Osteoblast (primary cell): ENCODE measurements at regions not wholly inside any gene's neighbourhood (a gene's known extent, or its start where the extent isn't known, plus 50 kb on each side); places are given as distances from the start of the nearest gene placed in this dataset.

Source experiments
- DNase-seq: peaks from one replicate; pipeline ENCODE4 v3.0.0; 2011; ENCODE audit warnings: low spot score, mixed read lengths; ENCODE audit not compliant: insufficient read length; ENCODE audit errors: missing footprints
- H2AFZ ChIP-seq: 2 replicates; pipeline ENCODE4 v1.6.0; 2011; ENCODE audit warnings: mild to moderate bottlenecking, low read length
- H3K27ac ChIP-seq: 2 replicates; pipeline ENCODE4 v1.5.1; 2011; ENCODE audit warnings: mild to moderate bottlenecking, low read depth, low read length, moderate library complexity
- H3K27me3 ChIP-seq: 2 replicates; pipeline ENCODE4 v1.6.0; 2012; ENCODE audit warnings: mild to moderate bottlenecking, control low read depth, inconsistent platforms, low read length, moderate library complexity; ENCODE audit not compliant: insufficient read depth
- H3K36me3 ChIP-seq: 2 replicates; pipeline ENCODE4 v1.5.1; 2011; ENCODE audit warnings: mild to moderate bottlenecking, low read length, control low read depth, moderate library complexity; ENCODE audit not compliant: insufficient read depth
- H3K4me1 ChIP-seq: 2 replicates; pipeline ENCODE4 v1.5.1; 2011; ENCODE audit warnings: mild to moderate bottlenecking, low read length, control low read depth, moderate library complexity; ENCODE audit not compliant: insufficient read depth
- H3K4me2 ChIP-seq: 2 replicates; pipeline ENCODE4 v1.6.0; 2011; ENCODE audit warnings: mild to moderate bottlenecking, low read length; ENCODE audit not compliant: insufficient read depth
- H3K4me3 ChIP-seq: fragments of 200-600 bp; sonication (generic); 3 replicates; pipeline ENCODE4 v1.5.1; 2012; ENCODE audit warnings: mild to moderate bottlenecking, low read length, inconsistent platforms; ENCODE audit not compliant: insufficient read depth
- H3K79me2 ChIP-seq: 2 replicates; pipeline ENCODE4 v1.6.0; 2012; ENCODE audit warnings: mild to moderate bottlenecking, low read length, control low read depth, inconsistent platforms; ENCODE audit not compliant: insufficient read depth
- H3K9me3 ChIP-seq: 2 replicates; pipeline ENCODE4 v1.5.1; 2011; ENCODE audit warnings: low read depth, low read length, control low read depth
- H4K20me1 ChIP-seq: 2 replicates; pipeline ENCODE4 v1.6.0; 2012; ENCODE audit warnings: mild to moderate bottlenecking, low read length, control low read depth; ENCODE audit not compliant: insufficient read depth
- TF ChIP-seq, protein P1 (sequence below): IDR thresholded peaks from 2 replicates; pipeline ENCODE4 v1.5.1; 2011; ENCODE audit warnings: mild to moderate bottlenecking, low read depth, low read length, moderate library complexity; ENCODE audit errors: extremely low read depth

GRCh38 chr6:95487817-95488216 is 89.5 kb upstream of the MANEA start:
- Histone ChIP-seq H2AFZ (no peak overlapping the region), H3K4me2 (no peak overlapping the region)

DNA sequence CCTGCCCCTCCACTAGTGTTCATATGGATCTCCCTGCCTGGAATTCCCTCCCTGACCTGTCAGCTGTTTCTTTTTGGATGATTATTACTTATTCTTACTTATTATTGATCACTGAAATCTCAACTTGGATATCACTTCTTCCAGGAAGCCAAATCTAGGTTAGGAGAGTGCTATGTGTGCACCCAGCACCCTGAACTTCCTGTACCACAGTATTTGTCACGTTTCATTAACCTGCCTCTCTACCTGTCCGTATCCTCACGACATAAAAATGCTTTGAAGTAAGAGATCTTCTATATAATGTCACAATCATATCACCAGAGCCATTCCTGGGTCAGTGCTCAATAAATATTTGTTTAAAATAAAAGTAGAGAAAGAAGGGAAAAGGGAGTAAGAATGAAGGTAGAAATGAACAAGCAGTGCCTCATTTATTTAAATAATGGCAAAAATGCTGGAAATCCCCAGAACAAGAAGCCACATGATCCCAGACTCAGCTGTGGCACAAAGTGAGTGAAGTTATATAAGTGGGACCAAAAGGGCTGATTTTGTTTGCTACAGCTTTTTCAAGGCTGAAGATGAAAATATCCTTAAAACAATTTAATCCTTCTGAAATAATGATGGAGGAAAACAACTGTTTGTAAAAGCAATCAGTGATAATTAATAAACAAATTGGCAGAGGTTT is 88.0 kb upstream of the MANEA start:
- H2AFZ ChIP-seq: no peak overlapping the region
- no peak for DNase-seq
- no peak overlapping the region for H3K27ac ChIP-seq
- H3K4me2 ChIP-seq: no peak overlapping the region
- TF ChIP-seq, protein P1, sequence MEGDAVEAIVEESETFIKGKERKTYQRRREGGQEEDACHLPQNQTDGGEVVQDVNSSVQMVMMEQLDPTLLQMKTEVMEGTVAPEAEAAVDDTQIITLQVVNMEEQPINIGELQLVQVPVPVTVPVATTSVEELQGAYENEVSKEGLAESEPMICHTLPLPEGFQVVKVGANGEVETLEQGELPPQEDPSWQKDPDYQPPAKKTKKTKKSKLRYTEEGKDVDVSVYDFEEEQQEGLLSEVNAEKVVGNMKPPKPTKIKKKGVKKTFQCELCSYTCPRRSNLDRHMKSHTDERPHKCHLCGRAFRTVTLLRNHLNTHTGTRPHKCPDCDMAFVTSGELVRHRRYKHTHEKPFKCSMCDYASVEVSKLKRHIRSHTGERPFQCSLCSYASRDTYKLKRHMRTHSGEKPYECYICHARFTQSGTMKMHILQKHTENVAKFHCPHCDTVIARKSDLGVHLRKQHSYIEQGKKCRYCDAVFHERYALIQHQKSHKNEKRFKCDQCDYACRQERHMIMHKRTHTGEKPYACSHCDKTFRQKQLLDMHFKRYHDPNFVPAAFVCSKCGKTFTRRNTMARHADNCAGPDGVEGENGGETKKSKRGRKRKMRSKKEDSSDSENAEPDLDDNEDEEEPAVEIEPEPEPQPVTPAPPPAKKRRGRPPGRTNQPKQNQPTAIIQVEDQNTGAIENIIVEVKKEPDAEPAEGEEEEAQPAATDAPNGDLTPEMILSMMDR: no peak
- H3K27me3 ChIP-seq: no peaks in the 10 kb centered on the region
- H3K4me1 ChIP-seq: no peaks in the 10 kb centered on the region
- no peak overlapping the region for H3K4me3 ChIP-seq
- H3K9me3 ChIP-seq: peaks cover 2% of the 10 kb centered on the region
- H3K36me3 ChIP-seq: no peaks in the 10 kb centered on the region
- no peaks in the 10 kb centered on the region for H3K79me2 ChIP-seq
- H4K20me1 ChIP-seq: no peaks in the 10 kb centered on the region

More at GRCh38 chr6:95487817-95488216, 89.5 kb upstream of the MANEA start:
- Histone ChIP-seq H3K9me3 (peaks cover 2% of the 10 kb centered on the region), H3K27me3 (no peaks in the 10 kb centered on the region), H3K79me2 (no peaks in the 10 kb centered on the region), H3K36me3 (no peaks in the 10 kb centered on the region), H3K27ac (no peak overlapping the region), H3K4me1 (no peaks in the 10 kb centered on the region), H3K4me3 (no peak overlapping the region), H4K20me1 (no peaks in the 10 kb centered on the region)
- TF ChIP-seq, protein P1: no peak
- no peak for DNase-seq

- Histone ChIP-seq H3K79me2 (no peaks in the 10 kb centered on the region), H4K20me1 (no peaks in the 10 kb centered on the region), H3K4me1 (no peaks in the 10 kb centered on the region), H3K27me3 (no peaks in the 10 kb centered on the region), H3K4me2 (no peak overlapping the region), H3K9me3 (no peaks in the 10 kb centered on the region), H2AFZ (no peak overlapping the region), H3K36me3 (no peaks in the 10 kb centered on the region), H3K4me3 (no peak overlapping the region), H3K27ac (no peak overlapping the region)
- no peak for DNase-seq
- TF ChIP-seq, protein P1: no peak
Observed at GRCh38 chr6:95496769-95497426, 80.4 kb upstream of the MANEA start.

DNA sequence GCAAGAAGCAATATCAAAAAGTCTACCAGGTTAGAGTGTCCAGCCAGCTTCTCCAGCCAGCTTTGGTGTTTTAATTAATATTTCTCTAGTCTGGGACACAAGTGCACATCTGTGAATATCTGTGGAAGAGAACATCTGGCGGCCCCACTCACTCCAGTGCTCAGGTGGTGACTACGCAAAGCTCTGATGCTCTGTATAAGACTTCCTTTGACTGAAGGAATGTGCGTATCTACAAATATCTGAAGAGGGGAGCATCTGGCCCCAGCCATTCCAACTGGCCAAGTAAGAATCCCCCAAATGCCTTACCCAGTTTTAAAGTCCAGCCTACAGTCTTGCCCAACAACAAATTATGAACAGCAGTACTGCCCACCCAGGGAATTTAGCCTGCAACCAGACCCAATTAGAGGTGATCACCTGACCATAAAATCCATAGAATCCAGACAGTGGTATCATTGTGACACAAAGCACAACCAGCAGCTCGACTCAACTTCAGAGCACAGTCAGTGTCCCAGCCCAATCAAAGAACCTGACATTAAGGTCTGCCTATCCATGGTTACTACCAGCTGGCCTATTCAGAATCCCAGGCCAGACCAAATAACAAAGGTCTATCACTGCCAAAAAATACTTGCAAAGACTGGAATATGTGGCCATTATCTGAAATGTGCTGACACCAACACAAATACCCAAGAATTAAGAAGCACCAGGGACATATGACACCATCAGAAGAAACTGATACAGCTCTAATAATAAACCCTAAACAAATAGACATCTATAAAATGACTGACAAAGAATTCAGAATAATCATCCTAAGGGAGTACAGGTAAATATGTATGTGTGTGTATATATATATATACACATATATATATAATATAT is 76.1 kb upstream of the MANEA start:
- Histone ChIP-seq H3K9me3 (no peaks in the 10 kb centered on the region), H4K20me1 (no peaks in the 10 kb centered on the region), H3K4me1 (no peaks in the 10 kb centered on the region), H2AFZ (no peak overlapping the region), H3K4me3 (no peak overlapping the region), H3K36me3 (no peaks in the 10 kb centered on the region), H3K79me2 (no peaks in the 10 kb centered on the region), H3K27me3 (no peaks in the 10 kb centered on the region), H3K27ac (no peak overlapping the region), H3K4me2 (no peak overlapping the region)
- no peak for DNase-seq
- TF ChIP-seq, protein P1: no peak
